Ovary (tissue), 3 donors: ENCODE measurements at regions not wholly inside any gene's neighbourhood (a gene's known extent, or its start where the extent isn't known, plus 50 kb on each side); places are given as distances from the start of the nearest gene placed in this dataset.

Experiments
- POLR2A ChIP-seq: fragments of 450-650 bp; IDR thresholded peaks from one replicate; pipeline ENCODE4 v1.6.1; 2017; ENCODE audit warnings: antibody characterized with exemption, mild to moderate bottlenecking, moderate library complexity
- TF ChIP-seq, protein P1 (sequence below), 3 donors: fragments of 450-650 bp in 2 of 3; fragments of 200-600 bp in 1 of 3; IDR thresholded peaks; one replicate each; pipeline versions ENCODE4 v1.5.1 to v1.8.0; 2016 to 2022; ENCODE audit warnings: antibody characterized with exemption in 3 of 3, mild to moderate bottlenecking in 1 of 3
- donor health status: DM: no; HTN: no; CAD: no.

- TF ChIP-seq, protein P1, sequence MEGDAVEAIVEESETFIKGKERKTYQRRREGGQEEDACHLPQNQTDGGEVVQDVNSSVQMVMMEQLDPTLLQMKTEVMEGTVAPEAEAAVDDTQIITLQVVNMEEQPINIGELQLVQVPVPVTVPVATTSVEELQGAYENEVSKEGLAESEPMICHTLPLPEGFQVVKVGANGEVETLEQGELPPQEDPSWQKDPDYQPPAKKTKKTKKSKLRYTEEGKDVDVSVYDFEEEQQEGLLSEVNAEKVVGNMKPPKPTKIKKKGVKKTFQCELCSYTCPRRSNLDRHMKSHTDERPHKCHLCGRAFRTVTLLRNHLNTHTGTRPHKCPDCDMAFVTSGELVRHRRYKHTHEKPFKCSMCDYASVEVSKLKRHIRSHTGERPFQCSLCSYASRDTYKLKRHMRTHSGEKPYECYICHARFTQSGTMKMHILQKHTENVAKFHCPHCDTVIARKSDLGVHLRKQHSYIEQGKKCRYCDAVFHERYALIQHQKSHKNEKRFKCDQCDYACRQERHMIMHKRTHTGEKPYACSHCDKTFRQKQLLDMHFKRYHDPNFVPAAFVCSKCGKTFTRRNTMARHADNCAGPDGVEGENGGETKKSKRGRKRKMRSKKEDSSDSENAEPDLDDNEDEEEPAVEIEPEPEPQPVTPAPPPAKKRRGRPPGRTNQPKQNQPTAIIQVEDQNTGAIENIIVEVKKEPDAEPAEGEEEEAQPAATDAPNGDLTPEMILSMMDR (IDR thresholded peaks at IDR 0.05), result no peak
- TF ChIP-seq POLR2A, result no peak
Observed at GRCh38 chr11:23704183-23704582, 792.7 kb upstream of the LUZP2 start.
